ENCODE measurements at regions not wholly inside any gene's neighbourhood (a gene's known extent, or its start where the extent isn't known, plus 50 kb on each side); places are given as distances from the start of the nearest gene placed in this dataset.
"Not testable (repeated sequence)": the region's sequence is repeated elsewhere in the genome, so short reads cannot be mapped to it uniquely, and the experiment has no call there.

DNA sequence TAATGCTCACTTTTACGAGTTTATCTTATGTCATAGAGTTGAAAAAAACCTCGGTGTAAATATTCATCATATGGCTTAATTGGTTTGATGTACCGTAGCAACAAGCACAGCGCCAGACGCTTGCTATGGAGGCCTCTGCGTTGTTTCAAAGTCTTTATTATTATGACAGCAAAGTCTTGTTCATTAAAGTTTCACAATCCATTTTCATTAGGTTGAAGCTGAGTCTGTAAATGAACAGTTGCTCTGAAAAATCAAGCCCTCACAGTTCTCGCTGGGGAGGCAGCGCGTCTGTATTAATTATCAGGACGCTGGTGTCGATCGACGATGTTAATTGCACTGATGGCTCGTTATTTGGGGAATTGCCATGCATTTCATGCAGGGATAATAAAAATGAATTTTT is 185.6 kb downstream of the INSC start:
- no peak for DNase-seq (ENCODE audit: low read depth, low spot score)
- no peak overlapping the region for H3K27ac ChIP-seq

DNA sequence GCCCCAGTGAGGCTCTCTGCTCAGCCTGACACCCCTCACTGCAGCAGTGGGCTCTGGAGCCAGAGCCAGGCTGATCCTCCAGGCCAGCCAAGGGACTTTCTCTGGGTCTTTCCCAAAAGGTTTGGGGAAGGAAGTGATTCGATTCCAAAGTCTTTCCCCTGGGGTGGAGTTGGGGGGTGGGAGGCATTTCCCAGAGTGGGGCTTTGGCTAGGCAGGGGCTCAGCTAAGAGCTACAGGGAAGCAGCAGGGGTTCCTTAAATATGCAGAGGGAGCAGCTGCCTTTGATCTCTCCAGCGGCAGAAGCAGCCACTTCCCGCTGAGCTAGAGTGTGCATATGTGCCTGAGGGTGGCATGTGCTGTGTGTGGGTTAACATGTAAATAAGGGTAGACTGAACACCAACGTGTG is 192.9 kb downstream of the INSC start:
- no peak for DNase-seq (ENCODE audit: low read depth, low spot score)
- H3K27ac ChIP-seq, result no peak overlapping the region

DNA sequence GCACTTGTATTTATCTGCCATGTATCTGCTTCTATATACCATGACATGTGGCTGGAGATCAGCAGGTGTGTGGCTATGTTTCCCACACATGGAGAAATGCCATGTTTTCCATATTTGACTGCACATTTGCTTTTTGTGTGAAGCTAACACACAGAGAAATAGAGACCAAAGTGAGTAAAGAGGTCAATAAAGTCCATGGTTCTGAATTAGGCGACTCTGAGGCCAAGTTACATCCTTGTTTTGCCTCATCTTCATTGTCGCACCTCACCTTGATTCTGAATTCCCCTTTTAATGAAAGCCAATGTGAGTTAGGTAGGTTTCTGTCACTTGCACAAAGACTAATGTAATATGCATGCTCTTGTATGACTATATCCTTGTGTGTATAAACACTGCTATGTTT is 194.1 kb downstream of the INSC start:
- no peak overlapping the region for H3K27ac ChIP-seq
- no peak for DNase-seq (ENCODE audit: low read depth, low spot score)

DNA sequence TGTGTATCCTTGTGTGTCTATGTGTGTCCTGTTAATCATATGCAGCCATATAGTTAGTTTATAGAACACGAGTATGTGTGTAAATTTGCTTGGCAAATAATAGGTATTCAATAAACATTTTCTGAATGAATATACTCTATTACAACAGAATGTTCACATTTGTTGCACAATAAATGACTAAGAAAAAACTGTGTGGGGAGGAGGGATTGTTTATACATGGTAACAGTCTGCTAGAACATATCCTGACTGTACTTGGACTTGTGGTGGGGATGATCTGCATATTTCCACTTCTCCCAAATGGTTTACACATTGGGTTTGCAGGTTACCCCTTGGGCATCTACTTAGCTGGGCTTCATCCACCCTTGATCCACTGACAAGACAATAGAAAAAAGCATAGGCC is 194.6 kb downstream of the INSC start:
- H3K27ac ChIP-seq, result no peak overlapping the region
- no peak for DNase-seq (ENCODE audit: low read depth, low spot score)

DNA sequence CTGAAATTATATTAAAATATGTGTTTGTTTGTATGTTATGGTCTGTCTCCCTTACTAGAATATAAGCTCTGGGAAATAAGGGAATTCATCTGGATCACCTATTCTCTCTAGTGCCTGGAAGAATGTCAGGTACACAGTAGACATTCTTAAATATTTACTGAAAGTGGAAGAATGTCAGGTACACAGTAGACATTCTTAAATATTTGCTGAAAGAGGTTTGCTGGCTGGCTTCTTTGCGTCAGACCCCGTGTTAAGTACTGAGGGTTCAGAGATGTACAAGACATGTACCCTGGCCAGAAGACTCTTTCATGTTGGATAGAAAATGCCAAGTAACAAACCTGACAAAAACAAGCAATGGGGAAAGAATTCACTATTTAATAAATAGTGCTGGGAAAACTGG is 199.1 kb downstream of the INSC start:
- no peak overlapping the region for H3K27ac ChIP-seq
- no peak for DNase-seq (ENCODE audit: low read depth, low spot score)

DNA sequence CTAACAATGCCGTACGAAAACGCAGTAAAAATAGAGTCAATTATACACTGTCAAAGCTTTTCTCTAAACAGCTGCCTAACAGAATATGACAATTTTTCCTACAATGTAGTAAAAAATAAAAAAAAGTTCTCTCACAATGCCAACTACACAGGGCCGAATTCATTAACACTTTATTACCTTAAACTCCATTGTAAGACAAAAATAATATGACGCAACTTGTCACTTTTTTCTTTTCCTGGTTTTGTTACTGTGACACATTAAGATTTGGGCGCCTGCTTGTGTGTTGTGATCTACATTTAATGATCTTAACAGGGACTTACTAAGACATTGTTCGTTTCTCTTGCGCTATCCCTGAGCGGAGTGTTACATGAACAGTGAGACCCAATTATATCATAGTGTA is 204.1 kb downstream of the INSC start:
- no peak for DNase-seq (ENCODE audit: low read depth, low spot score)
- H3K27ac ChIP-seq, result no peak overlapping the region

DNA sequence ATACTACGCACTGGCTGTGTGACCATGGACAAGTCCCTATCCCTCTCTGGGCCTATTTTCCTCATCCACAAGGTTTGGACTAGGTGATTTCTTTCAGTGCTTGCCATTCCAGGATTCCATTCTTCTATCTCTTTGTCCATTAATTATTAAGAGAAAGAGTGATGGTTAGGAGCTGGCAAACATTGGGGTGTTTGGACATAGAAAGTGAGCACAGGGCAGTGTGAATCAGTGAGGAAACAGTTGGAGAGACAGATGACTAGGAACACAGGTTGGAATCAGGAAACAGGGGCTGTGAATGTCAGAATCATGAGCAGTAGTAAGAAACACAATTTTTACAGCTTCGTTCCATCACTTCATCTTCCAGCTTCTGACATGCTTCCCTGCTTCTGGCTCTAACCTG is 211.8 kb downstream of the INSC start:
- H3K27ac ChIP-seq, result no peak overlapping the region
- DNase-seq (ENCODE audit: low read depth, low spot score), result no peak

DNA sequence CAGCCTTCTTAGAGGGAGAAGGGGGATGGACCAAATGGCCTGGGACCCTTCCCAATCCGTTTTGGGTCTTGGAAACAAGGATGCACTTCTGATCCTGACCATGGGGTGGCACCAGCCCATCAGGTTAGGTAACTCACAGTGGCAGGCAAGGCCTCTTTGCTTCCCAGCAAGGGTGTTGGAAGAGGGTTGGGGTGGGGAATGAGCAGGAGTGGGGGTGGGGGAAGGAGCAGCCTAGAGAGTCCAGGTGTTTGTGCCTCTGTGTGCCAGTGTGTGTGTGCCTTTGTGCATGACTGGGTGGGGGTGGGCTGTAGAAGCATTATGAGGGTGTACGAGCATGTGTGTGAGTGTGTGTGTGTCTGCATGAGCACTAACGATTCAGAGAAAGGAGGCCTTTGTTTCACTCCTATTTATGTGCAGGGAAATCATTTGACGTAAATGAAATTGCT is 213.1 kb downstream of the INSC start:
- DNase-seq (ENCODE audit: low read depth, low spot score), result no peak
- H3K27ac ChIP-seq, result no peak overlapping the region

DNA sequence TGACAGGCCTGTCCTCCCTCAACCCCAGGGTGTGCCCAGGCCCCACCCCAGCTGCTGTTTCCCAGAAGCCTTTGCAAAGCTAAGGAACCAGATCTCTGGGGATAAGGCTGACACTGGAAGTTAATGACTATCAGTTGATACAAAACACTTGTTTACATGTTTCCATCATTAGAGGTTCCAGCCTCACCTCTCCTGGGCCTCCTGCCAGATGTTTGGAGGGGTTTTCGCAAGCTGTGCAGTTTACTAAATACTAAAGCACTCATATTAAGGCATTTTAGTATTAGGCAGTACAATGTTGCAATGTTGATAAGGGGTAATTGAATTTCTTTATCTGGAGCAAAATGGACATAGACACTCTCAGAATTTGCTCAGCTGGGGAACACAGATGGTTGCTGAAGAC is 218.7 kb downstream of the INSC start:
- no peak overlapping the region for H3K27ac ChIP-seq

DNA sequence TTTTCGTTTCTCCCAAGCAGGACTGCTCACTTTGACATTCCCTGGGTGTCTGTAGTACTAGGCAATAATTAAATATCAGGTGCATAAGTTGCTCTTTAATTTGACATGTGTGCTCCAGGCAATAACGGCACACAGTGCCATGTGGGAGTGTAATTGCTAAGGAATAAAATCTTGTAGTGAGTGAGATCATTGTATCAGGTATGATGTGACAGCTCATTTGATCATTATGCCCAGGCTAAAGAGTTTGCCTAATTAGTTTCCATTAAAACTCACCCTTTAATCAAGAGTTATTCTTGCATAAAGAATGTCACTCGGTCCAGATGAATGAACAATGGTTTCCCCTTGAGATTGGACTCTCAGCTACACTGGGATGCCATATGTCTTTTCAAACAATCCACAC is 220.0 kb downstream of the INSC start:
- no peak overlapping the region for H3K27ac ChIP-seq
- no peak for DNase-seq (ENCODE audit: low read depth, low spot score)

More for the DNA sequence above, 218.7 kb downstream of the INSC start:
- DNase-seq (ENCODE audit: low read depth, low spot score), result no peak

DNA sequence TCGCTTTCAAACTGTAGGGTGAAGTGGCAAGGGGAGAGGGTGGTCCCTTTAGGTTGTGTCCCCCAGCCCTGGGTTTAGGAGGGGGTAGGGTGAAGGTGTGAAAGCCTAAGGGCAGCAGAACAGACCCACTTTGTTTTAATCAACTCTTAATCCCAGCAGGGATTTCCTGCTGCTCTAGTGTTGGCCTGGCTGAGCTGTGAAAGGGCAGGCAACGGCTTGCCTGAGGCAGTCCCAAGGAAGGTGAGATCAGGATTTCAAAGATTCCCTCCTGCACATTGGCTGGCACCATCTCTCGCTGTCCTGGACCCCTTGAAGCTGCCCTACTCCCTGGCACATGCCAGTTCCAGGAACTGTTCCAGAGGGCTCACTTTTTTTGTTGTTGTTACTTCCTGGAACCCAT is 221.3 kb downstream of the INSC start:
- H3K27ac ChIP-seq, result no peak overlapping the region
- no peak for DNase-seq (ENCODE audit: low read depth, low spot score)

DNA sequence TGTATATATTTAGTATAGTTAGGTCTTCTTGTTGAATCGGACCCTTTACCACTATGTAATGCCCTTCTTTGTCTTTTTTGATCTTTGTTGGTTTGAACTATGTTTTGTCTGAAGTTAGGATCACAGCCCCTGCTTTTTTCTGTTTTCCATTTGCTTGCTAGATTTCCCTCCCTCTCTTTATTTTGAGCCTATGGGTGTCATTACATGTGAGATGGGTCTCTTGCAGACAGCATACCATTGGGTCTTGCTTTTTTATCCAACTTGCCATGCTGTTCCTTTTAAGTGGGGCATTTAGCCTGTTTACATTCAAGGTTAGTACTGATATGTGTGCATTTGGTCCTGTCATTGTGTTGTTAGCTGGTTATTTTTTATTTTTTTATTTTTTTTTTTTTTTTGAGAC is 224.6 kb downstream of the INSC start:
- DNase-seq (ENCODE audit: low read depth, low spot score), result no peak
- no peak overlapping the region for H3K27ac ChIP-seq

DNA sequence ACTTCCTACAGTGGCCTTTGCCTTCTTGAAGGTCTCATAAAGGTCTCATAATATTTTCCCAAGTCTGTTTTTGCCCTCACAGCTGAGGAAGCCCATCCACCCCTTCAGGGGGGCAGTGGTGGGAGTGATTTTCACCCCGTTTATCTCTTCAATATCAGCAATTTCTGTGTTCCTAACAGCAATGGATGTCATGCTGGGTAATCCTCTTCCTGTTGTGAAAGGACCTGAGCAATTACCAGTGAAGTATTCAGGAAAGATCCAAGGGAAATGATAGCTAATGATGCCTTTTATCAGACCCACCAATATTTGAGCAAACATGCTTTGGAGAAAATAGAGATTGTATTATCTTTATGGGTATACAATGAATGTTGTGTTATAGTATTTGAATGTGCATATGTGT is 226.9 kb downstream of the INSC start:
- no peak for DNase-seq (ENCODE audit: low read depth, low spot score)
- H3K27ac ChIP-seq, result no peak overlapping the region

DNA sequence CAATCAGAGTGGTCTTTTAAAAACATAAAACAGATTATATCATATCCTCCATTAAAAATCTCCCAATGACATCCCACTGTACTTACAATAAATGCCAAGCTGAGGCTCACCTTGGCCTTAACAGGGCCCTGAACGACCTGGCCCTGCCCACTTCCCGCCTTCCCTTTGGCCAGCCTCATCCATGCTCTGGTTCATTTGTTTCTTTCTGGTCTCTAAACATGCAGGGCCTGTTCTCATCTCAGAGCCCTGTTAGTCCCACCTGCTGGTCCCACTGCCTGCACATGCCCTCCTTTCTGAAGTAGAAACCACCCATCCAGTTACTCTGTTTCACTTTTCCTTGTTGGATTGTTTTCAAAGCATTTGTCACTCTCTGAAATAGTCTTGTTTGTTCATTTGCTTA is 227.4 kb downstream of the INSC start:
- H3K27ac ChIP-seq, result no peak overlapping the region
- no peak for DNase-seq (ENCODE audit: low read depth, low spot score)

DNA sequence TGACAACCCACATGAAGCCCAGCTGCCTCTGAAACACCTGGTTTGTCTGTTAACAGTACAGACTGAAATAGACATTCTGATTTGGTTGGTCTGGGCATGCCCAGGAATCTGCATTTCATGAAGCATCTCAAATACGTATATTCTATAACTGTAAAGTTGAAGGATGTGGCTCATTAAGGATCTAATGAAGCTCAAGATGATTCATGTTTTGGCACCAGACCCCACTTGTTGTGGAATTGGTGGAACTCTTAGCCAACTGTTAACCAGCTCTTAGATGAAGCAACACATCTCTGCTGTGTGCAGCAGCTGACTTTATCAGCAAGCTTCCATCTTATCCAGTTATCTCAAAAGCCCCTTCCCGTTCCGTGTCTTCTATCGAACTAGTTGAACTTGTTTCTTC is 232.2 kb downstream of the INSC start:
- no peak overlapping the region for H3K27ac ChIP-seq
- no peak for DNase-seq (ENCODE audit: low read depth, low spot score)

DNA sequence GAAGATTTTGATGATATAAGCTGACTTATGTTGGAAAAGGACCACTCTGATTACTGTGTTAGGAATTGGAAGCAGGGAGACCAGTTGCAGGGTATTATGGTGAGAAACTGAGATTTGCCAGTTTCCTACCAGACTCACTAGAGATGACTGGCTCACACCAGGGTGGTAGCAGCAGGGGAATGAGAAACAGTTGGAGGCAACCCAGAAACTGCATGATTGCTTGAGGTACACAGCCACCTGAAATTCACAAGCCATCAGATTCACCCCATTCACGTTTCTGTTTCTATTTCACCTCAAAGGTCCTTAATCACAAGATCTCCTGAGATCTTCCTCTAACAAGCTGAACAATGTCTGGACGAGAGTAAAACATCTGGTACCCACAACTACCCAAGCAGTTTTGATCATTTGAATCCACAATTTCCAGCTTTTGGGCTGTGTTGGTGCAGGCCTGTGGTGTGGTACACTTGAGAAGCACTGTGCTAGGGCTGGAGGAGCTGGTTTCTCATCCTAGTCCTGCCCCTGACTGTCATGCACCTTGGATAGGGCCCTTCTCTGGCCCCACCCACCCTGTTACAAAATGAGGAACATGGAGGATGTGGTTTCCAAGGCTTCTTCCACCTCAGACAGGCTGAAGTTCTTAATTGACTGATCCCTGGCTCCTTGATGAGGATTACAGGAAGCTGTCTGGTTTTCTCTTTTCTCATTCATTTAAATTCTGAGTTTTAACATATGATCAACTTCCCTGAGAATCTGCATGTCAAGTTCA is 233.4 kb downstream of the INSC start:
- DNase-seq (ENCODE audit: low read depth, low spot score), result no peak
- no peak overlapping the region for H3K27ac ChIP-seq

DNA sequence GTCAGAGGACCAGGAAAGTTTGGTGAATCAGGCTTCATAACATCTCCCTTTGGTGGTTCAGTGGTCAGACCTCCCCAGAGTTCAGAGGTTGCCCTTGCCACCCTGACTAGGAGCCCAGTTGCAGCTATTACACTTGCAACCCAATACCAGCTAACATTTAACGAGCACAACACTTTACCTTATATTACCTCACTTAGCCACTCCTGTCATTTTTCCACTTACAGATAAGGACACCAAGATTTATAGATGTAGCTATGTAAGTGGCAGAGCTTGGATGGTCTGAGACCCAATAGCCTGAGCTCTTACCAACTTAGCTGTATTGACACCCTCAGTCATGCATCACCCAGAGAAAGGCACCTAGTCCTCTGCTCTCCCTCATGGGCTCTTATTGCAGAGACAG is 234.7 kb downstream of the INSC start:
- no peak overlapping the region for H3K27ac ChIP-seq
- no peak for DNase-seq (ENCODE audit: low read depth, low spot score)

DNA sequence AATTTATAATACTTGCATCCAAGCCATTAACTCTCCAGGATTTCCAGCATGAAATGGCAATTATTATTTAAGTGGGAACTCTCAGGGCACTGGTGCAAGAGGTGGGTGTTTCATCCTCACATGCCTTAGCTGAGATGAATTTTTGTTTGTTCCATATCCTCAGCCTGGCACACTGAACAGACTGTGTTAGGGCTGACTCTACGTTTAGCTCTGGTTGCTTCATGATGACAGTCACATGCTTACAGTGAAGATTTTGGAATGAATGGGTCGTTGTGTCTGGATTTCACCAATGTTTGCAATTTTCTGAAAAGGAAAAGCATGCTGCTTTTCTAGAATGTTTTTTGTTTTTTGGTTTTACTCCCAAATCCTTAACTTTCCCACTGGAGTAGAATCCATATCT is 246.6 kb downstream of the INSC start:
- no peak for DNase-seq (ENCODE audit: low read depth, low spot score)
- H3K27ac ChIP-seq, result no peak overlapping the region

DNA sequence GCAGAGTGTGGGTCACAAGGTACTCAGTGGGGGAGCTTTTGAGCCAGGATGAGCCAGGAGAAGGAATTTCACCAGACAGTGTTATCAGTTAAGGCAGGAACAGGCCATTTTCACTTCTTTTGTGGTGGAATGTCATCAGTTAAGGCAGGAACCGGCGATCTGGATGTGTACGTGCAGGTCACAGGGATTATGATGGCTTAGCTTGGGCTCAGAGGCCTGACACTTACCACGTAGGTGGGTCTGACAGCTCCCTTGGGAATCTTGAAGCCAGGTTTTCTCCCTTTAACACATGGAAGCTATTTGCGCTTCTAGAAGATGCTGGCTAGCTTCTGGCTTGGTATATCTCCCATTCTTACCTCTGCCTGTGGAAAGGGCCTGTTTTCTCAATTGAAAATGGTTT is 250.6 kb downstream of the INSC start:
- not testable (repeated sequence) for DNase-seq (ENCODE audit: low read depth, low spot score); H3K27ac ChIP-seq

DNA sequence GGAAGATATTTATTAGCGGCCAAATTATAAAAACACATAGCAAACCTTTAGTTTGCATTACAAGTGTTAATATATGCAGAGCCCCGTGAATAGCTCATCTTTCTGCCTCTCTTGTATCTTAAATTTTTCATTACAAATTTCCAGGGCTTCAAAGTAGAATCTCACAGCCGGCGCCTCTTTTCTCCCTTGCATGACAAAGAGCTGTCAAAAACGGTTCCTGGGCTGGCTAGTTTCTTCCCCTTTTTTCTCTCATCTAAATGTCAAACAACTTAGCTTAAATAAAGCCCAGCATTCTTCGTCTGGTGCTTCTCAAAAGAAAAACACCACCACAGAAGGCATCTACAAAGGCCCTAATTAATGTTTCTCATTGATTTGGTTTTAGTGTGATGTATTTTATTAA is 253.0 kb downstream of the INSC start:
- DNase-seq (ENCODE audit: low read depth, low spot score), result no peak
- H3K27ac ChIP-seq, result no peak overlapping the region

DNA sequence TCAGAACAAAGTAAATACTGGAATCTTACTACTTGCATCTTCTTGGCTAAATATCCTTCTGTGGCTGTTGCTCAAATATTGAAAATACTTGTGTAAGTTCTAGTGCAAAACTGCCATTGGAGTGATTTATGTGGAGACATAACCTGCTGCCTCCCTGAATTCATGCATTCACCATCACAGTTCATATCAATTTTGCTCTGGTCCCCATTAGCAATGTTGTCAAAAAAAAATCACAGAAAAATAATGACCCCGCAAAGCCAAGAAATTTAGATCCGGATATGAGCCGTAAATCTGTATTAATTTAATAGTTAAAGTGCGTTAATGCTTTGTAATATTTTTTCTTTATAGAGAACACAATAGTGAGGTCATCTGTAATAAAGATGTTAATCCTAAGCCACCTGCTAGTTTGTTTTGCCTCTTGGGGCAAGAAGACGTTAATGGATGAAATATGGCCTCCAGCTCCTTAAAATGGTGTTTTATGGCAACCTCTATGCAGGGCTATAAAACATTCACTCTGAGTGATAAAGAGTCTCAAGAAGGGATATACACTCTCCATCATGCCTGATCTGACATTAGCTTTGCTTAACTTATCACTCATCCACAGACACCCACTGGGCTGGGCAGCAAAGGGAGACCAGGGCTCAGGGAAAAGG is 255.9 kb downstream of the INSC start:
- no peak overlapping the region for H3K27ac ChIP-seq
- no peak for DNase-seq (ENCODE audit: low read depth, low spot score)

DNA sequence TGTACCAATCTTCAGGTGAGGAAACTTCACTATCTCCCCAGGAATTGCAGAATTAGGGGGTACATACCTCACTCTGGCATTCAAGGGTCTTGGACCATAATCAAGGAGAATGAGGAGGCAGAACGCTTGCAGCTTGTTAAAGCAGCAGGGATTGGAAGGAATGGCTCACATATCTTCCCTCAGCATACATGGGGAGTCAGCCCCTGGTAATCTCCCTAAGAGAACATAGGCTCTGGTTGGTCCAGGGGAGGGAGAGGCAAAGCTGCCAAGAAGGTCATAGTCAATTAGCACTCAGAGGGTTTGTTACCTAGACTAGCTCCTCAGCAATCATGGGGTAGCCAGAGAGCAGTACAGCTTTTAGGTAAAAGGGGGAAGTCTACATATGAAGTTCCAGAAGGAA is 256.8 kb downstream of the INSC start:
- DNase-seq (ENCODE audit: low read depth, low spot score), result no peak

More for the DNA sequence above, 256.8 kb downstream of the INSC start:
- no peak overlapping the region for H3K27ac ChIP-seq

Measured in epithelial cell of prostate (primary cell).